Ovary (tissue), 7 donors: ENCODE measurements at regions not wholly inside any gene's neighbourhood (a gene's known extent, or its start where the extent isn't known, plus 50 kb on each side); places are given as distances from the start of the nearest gene placed in this dataset.

Experiments
- DNase-seq, 5 donors: peaks; one replicate each; pipeline ENCODE4 v3.0.0-alpha.2; 2019 to 2020
- H3K27ac ChIP-seq, 2 donors: fragments of 200-600 bp; one replicate each; pipeline versions ENCODE4 v1.5.1 to v1.8.0; 2019 to 2022
- H3K27me3 ChIP-seq: fragments of 200-600 bp; one replicate; pipeline ENCODE4 v1.8.0; 2022
- H3K36me3 ChIP-seq: fragments of 200-600 bp; sonication (generic); one replicate; pipeline ENCODE4 v1.5.1; 2019
- H3K4me1 ChIP-seq: one replicate; pipeline ENCODE4 v1.8.1; 2013; ENCODE audit warnings: mild to moderate bottlenecking, moderate library complexity; ENCODE audit not compliant: insufficient read depth
- H3K4me3 ChIP-seq: fragments of 200-600 bp; sonication (generic); one replicate; pipeline ENCODE4 v1.5.1; 2017
- H3K9me3 ChIP-seq, 2 donors: fragments of 200-600 bp in 1 of 2; sonication (generic) in 1 of 2; one replicate each; pipeline versions ENCODE4 v1.5.1 to v1.8.1; 2013 to 2019; ENCODE audit warnings: mild to moderate bottlenecking in 1 of 2, moderate library complexity in 1 of 2
- EP300 ChIP-seq: sonication (generic); formaldehyde crosslinking; IDR thresholded peaks from one replicate; pipeline ENCODE4 v1.6.1; 2017; ENCODE audit warnings: antibody characterized with exemption
- POLR2A ChIP-seq: fragments of 450-650 bp; IDR thresholded peaks from one replicate; pipeline ENCODE4 v1.6.1; 2017; ENCODE audit warnings: antibody characterized with exemption, mild to moderate bottlenecking, moderate library complexity
- WGBS, 3 donors: extraction: QIAGEN DNeasy Blood & Tissue Kit in 1 of 3; methylation state at CpG; one replicate each; pipeline versions ENCODE4 v1.1.5 to v1.1.7; 2013 to 2017; 5-methylcytosine and 5-hydroxymethylcytosine counted together
- intact Hi-C, 4 donors: fragments of 100-400 bp; cut with DNase I; formaldehyde crosslinking; loops; one replicate each; pipeline versions ENCODE4 v1.11.0 to v1.15.1; 2022 to 2023
- TF ChIP-seq, protein P1 (sequence below), 3 donors: fragments of 450-650 bp in 2 of 3; fragments of 200-600 bp in 1 of 3; IDR thresholded peaks; one replicate each; pipeline versions ENCODE4 v1.5.1 to v1.8.0; 2016 to 2022; ENCODE audit warnings: antibody characterized with exemption in 3 of 3, mild to moderate bottlenecking in 1 of 3
- donor health status: DM: no; HTN: no; CAD: no; lungs with moderate emphysema.
- donor health status: DM: no; HTN: no; CAD: no.
- donor health status: Bipolar disorder and iron deficiency.
- donor health status: DM: no; HTN: no; CAD: no.
- donor health status: DM: yes; HTN: yes; CAD: no.

DNA sequence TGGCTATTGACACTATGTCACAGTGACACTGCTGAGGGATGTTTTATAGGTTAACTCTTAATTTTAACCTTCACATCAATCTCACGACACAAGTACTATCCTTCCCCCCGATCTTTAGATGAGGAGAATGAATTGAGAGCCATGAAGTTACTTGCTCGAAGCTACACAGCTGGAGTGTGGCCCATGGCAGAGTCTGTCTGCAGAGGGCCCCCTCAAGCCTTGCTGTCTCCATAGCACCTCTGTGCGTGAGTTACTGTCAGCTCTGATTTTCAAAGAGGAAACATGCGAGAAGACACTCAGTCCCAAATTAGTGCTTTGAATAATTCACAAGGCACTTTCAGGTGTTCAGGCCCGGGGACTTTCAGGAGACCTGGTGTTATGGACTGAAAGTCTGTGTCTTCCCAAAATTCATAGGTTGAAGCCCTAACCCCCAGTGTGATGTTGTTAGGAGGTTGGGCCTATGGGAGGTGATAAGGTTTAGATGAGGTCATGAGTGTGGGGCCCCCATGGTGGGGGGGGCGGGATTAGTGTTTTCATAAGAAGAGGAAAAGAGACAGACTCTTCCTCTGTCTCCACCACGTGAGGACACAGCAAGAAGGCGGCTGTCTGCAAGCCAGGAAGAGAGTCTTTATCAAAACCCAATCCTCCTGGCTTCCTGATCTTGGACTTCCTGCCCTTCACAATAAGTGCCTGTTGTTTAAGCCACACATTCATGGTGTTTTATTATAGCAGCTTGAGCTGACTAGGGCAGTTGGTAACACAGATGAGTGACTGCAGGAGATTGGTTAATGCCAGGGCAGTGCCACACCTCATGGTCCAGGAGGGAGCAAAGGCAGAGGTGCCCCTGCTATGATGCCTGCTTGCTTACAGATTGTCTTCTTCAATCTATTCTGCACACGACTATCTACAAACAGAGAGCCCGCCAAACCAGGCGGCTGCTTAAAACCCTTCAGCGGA, 281.8 kb downstream of the HAPSTR1 start:
- Histone ChIP-seq H3K36me3 (no peaks in the 10 kb centered on the region), H3K9me3 (no peaks in the 10 kb centered on the region), H3K4me3 (no peak overlapping the region), H3K27ac (no peak overlapping the region), H3K27me3 (no peaks in the 10 kb centered on the region), H3K4me1 (no peaks in the 10 kb centered on the region)
- intact Hi-C loops: no loop called here
- 55 to 60% (median 57%) methylated on average over 13 of the region's 13 CpGs for WGBS, 3 donors
- no peak for DNase-seq
- TF ChIP-seq, protein P1, sequence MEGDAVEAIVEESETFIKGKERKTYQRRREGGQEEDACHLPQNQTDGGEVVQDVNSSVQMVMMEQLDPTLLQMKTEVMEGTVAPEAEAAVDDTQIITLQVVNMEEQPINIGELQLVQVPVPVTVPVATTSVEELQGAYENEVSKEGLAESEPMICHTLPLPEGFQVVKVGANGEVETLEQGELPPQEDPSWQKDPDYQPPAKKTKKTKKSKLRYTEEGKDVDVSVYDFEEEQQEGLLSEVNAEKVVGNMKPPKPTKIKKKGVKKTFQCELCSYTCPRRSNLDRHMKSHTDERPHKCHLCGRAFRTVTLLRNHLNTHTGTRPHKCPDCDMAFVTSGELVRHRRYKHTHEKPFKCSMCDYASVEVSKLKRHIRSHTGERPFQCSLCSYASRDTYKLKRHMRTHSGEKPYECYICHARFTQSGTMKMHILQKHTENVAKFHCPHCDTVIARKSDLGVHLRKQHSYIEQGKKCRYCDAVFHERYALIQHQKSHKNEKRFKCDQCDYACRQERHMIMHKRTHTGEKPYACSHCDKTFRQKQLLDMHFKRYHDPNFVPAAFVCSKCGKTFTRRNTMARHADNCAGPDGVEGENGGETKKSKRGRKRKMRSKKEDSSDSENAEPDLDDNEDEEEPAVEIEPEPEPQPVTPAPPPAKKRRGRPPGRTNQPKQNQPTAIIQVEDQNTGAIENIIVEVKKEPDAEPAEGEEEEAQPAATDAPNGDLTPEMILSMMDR (IDR thresholded peaks at IDR 0.05): no peak
- TF ChIP-seq EP300 (no peak), POLR2A (no peak)

DNA sequence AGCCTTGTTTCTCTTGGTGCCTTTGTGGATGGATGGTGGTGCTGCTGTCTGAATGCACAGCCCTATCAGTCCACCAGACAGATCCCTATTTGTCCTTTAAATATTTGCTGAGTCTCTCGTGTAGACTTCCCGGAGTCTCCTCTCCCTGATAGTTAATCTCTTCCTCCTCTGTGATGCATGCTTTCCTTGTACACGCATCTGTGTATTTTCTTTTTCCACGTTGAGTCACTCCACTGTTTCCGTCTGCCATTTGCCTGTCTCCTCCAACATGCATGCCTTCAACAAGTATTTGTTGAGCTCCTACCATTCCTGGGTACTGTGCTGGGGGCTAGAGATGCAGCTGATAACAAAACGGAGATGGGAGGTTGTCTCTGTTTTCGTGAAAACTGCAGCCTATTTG, 282.6 kb downstream of the HAPSTR1 start:
- no peaks in the 10 kb centered on the region for H3K4me1 ChIP-seq

DNA sequence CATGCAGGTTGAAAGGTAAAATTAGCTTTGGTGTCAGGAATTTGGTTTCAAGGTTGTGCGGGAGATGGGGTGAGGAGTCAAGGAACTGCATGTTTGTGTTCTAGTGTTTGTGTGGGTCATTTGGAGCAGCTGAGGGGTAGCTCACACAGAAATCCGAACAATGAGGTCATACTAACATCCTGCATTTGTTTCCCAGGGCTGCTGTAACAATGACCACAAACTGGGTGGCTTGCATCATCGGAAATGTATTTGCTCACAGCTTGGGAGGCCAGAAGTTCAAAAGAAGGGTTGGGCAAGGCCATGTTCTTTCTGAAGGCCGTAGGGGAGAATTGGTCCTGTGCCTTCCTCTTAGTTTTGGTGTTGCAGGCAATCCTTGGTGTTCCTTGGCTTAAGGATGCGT, 287.4 kb downstream of the HAPSTR1 start:
- Histone ChIP-seq H3K4me3 (no peak overlapping the region), H3K27me3 (no peaks in the 10 kb centered on the region), H3K27ac (no peak overlapping the region), H3K36me3 (no peaks in the 10 kb centered on the region), H3K4me1 (no peaks in the 10 kb centered on the region), H3K9me3 (no peaks in the 10 kb centered on the region)
- intact Hi-C loops: no loop called here
- WGBS, 3 donors: 52 to 65% (median 63%) methylated on average over 5 of the region's 5 CpGs
- DNase-seq: no peak
- TF ChIP-seq POLR2A: no peak
- TF ChIP-seq EP300: no peak
- TF ChIP-seq, protein P1 (IDR thresholded peaks at IDR 0.05): no peak

More for the DNA sequence above, 282.6 kb downstream of the HAPSTR1 start:
- Histone ChIP-seq H3K27me3 (no peaks in the 10 kb centered on the region), H3K4me3 (no peak overlapping the region), H3K27ac (no peak overlapping the region), H3K36me3 (no peaks in the 10 kb centered on the region), H3K9me3 (no peaks in the 10 kb centered on the region)
- TF ChIP-seq, protein P1 (IDR thresholded peaks at IDR 0.05): no peak
- TF ChIP-seq POLR2A (no peak), EP300 (no peak)
- WGBS, 3 donors: 29 to 32% (median 30%) methylated on average over 7 of the region's 7 CpGs
- no peak for DNase-seq
- intact Hi-C loops: no loop called here

DNA sequence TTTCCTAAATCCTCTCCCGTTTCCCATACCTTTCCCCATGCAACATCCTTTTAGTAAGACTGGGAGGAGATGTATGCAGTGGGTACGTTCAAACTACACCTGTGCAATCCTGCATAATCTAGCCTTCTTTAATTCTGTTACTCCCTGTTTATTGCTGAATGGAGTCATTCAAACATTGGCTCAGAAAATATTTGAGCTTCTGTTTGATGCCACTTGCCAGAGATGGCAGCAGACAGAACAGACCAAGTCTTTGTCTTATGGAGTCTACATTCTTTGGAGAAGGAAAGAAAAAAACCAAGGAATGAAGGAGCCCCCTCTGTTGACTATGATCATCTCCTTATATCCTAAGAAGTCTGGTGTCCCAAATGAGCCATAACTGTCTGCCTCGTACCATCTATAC, 288.8 kb downstream of the HAPSTR1 start:
- Histone ChIP-seq H3K4me1 (no peaks in the 10 kb centered on the region), H3K27me3 (no peaks in the 10 kb centered on the region), H3K27ac (no peak overlapping the region), H3K4me3 (no peak overlapping the region), H3K9me3 (no peaks in the 10 kb centered on the region), H3K36me3 (no peaks in the 10 kb centered on the region)
- 61 to 83% (median 83%) methylated on average over 3 of the region's 3 CpGs for WGBS, 3 donors
- TF ChIP-seq EP300: no peak
- TF ChIP-seq POLR2A: no peak
- TF ChIP-seq, protein P1 (IDR thresholded peaks at IDR 0.05): no peak
- intact Hi-C loops: no loop called here
- no peak for DNase-seq
